HepG2 (cell line): ENCODE measurements at regions not wholly inside any gene's neighbourhood (a gene's known extent, or its start where the extent isn't known, plus 50 kb on each side); places are given as distances from the start of the nearest gene placed in this dataset.

Experiments
- ATAC-seq: fragments of 200-7000 bp; cut with Tn5 transposase; 3 replicates; pipeline ENCODE4 v1.9.1; 2020; ENCODE audit warnings: mild to moderate bottlenecking, moderate library complexity
- BruUV-seq: library from RNA; stranded (reverse); fragments of 400-500 nt; replicated peaks from 2 replicates; lab custom pipeline; 2021; lab: Mats Ljungman, UMichigan
- CTCF ChIA-PET: fragments of 300-600 bp; formaldehyde crosslinking; extraction: SDS; loops from one replicate; lab custom pipeline; 2021; ENCODE audit warnings: low total read pairs, inconsistent platforms, low intra/inter-chr PET ratio; lab: Yijun Ruan, JAX
- POLR2A ChIA-PET: fragments of 350-600 bp; sonication (Branson Sonifier 250); formaldehyde crosslinking; loops from one replicate; lab custom pipeline; 2020; ENCODE audit warnings: antibody characterized with exemption, inconsistent platforms; lab: Yijun Ruan, JAX
- DNase-seq: peaks from one replicate; pipeline ENCODE4 v3.0.0-alpha.2; 2015; ENCODE audit warnings: low spot score
- FAIRE-seq: peaks from 3 replicates; lab custom pipeline; 2011; peaks lifted over from hg19 to GRCh38; lab: Jason Lieb, UNC
- H2AFZ ChIP-seq: one replicate; pipeline ENCODE4 v1.6.1; 2011; ENCODE audit warnings: low read length, inconsistent platforms
- H3K27ac ChIP-seq: fragments of 300-600 bp; 3 replicates; pipeline ENCODE4 v1.8.0; 2011; ENCODE audit warnings: mixed run types, mild to moderate bottlenecking, mixed read lengths, low read length, inconsistent platforms; ENCODE audit not compliant: insufficient read depth; ENCODE audit errors: extremely low read length
- H3K27me3 ChIP-seq, 2 experiments: fragments of 200-600 bp in 1 of 2; 2 replicates in 1 of 2; 3 replicates in 1 of 2; pipeline versions ENCODE4 v1.6.0 to v1.8.0; 2011; ENCODE audit warnings: low read length in 2 of 2, mild to moderate bottlenecking in 2 of 2, moderate library complexity in 2 of 2, inconsistent platforms in 1 of 2; ENCODE audit not compliant: insufficient read depth in 2 of 2, control insufficient read depth in 1 of 2
- H3K36me3 ChIP-seq, 2 experiments: fragments of 200-600 bp in 1 of 2; replicated peaks in 1 of 2; 2 replicates in 1 of 2; 3 replicates in 1 of 2; pipeline versions ENCODE4 v1.5.1 to v1.8.0; 2011; ENCODE audit warnings: low read length in 2 of 2, inconsistent platforms in 1 of 2; ENCODE audit not compliant: insufficient read depth in 2 of 2, control insufficient read depth in 1 of 2
- H3K4me1 ChIP-seq: 2 replicates; pipeline ENCODE4 v1.5.1; 2012; ENCODE audit warnings: low read length, inconsistent platforms; ENCODE audit not compliant: insufficient read depth
- H3K4me2 ChIP-seq: 2 replicates; pipeline ENCODE4 v1.6.0; 2011; ENCODE audit warnings: low read depth, low read length, inconsistent platforms
- H3K4me3 ChIP-seq, 3 experiments: fragments of 200-600 bp in 1 of 3; sonication (generic), shearing (Covaris generic) in 1 of 3; replicated peaks in 1 of 3; 2 replicates each; pipeline ENCODE4 v1.5.1; 2011 to 2016; ENCODE audit warnings: low read length in 3 of 3, inconsistent platforms in 2 of 3, low read depth in 2 of 3, mild to moderate bottlenecking in 2 of 3, control low read depth in 1 of 3, mixed read lengths in 1 of 3; ENCODE audit not compliant: insufficient read depth in 1 of 3
- H3K79me2 ChIP-seq: one replicate; pipeline ENCODE4 v1.6.1; 2011; ENCODE audit warnings: low read length, inconsistent platforms; ENCODE audit not compliant: insufficient read depth
- H3K9ac ChIP-seq: 2 replicates; pipeline ENCODE4 v1.6.0; 2011; ENCODE audit warnings: mild to moderate bottlenecking, low read depth, low read length, inconsistent platforms; ENCODE audit not compliant: insufficient read depth
- H3K9me3 ChIP-seq: 2 replicates; pipeline ENCODE4 v1.5.1; 2012; ENCODE audit warnings: mild to moderate bottlenecking, low read length
- H4K20me1 ChIP-seq: 2 replicates; pipeline ENCODE4 v1.6.0; 2011; ENCODE audit warnings: inconsistent platforms, mild to moderate bottlenecking, low read length, moderate library complexity; ENCODE audit not compliant: insufficient read depth
- ARNTL ChIP-seq: sonication (generic); formaldehyde crosslinking; IDR thresholded peaks from 2 replicates; pipeline ENCODE4 v1.4.0; 2020; ENCODE audit warnings: mild to moderate bottlenecking, missing genetic modification reagents
- CEBPG ChIP-seq: IDR thresholded peaks from 2 replicates; pipeline ENCODE4 v1.6.1; 2016
- DRAP1 ChIP-seq: IDR thresholded peaks from 2 replicates; pipeline ENCODE4 v1.6.1; 2016; ENCODE audit warnings: missing genetic modification reagents, missing compliant biosample characterization
- FUBP1 ChIP-seq: sonication (generic); formaldehyde crosslinking; IDR thresholded peaks from 2 replicates; pipeline ENCODE4 v1.5.1; 2020; ENCODE audit warnings: missing genetic modification reagents, mild to moderate bottlenecking, borderline replicate concordance
- HOXA3 ChIP-seq: sonication (generic); formaldehyde crosslinking; IDR thresholded peaks from 2 replicates; pipeline ENCODE4 v1.5.0; 2020; ENCODE audit warnings: missing genetic modification reagents
- RBFOX2 ChIP-seq: fragments of 200-400 bp; formaldehyde crosslinking; IDR thresholded peaks from 2 replicates; pipeline ENCODE4 v1.6.1; 2017; ENCODE audit warnings: low read depth, mild to moderate bottlenecking, low read length
- SPEN ChIP-seq: sonication (generic); formaldehyde crosslinking; IDR thresholded peaks from 2 replicates; pipeline ENCODE4 v1.5.1; 2020; ENCODE audit warnings: low read depth, mild to moderate bottlenecking, missing genetic modification reagents
- TEAD3 ChIP-seq: optimal IDR thresholded peaks from 2 replicates; pipeline ENCODE3; 2016; ENCODE audit warnings: borderline replicate concordance
- ZBTB33 ChIP-seq: sonication (generic); formaldehyde crosslinking; IDR thresholded peaks from 2 replicates; pipeline ENCODE4 v1.4.0; 2020; ENCODE audit warnings: missing genetic modification reagents
- ZFP91 ChIP-seq: sonication (generic); formaldehyde crosslinking; IDR thresholded peaks from 2 replicates; pipeline ENCODE4 v1.9.0; 2022; ENCODE audit warnings: missing genetic modification reagents, mild to moderate bottlenecking, borderline replicate concordance
- ZFX ChIP-seq: sonication (generic); formaldehyde crosslinking; IDR thresholded peaks from 2 replicates; pipeline ENCODE4 v1.4.0; 2020; ENCODE audit warnings: mild to moderate bottlenecking, low read depth, missing genetic modification reagents, moderate library complexity
- ZNF274 ChIP-seq: sonication (generic); formaldehyde crosslinking; IDR thresholded peaks from 2 replicates; pipeline ENCODE4 v1.5.1; 2020; ENCODE audit warnings: mild to moderate bottlenecking, missing genetic modification reagents
- ZNF292 ChIP-seq: sonication (generic); formaldehyde crosslinking; IDR thresholded peaks from 2 replicates; pipeline ENCODE4 v1.8.1; 2022; ENCODE audit warnings: mild to moderate bottlenecking, low read depth, missing genetic modification reagents, borderline replicate concordance
- ZNF556 ChIP-seq: sonication (generic); formaldehyde crosslinking; IDR thresholded peaks from 2 replicates; pipeline ENCODE4 v1.4.0; 2020; ENCODE audit warnings: mild to moderate bottlenecking, missing genetic modification reagents, borderline replicate concordance
- ZNF598 ChIP-seq: sonication (generic); formaldehyde crosslinking; IDR thresholded peaks from 2 replicates; pipeline ENCODE4 v1.5.1; 2020; ENCODE audit warnings: mild to moderate bottlenecking, missing genetic modification reagents, borderline replicate concordance
- ZNF605 ChIP-seq: sonication (generic); formaldehyde crosslinking; IDR thresholded peaks from 2 replicates; pipeline ENCODE4 v1.8.0; 2022; ENCODE audit warnings: mild to moderate bottlenecking, missing genetic modification reagents
- ZNF788 ChIP-seq: sonication (generic); formaldehyde crosslinking; IDR thresholded peaks from 2 replicates; pipeline ENCODE4 v1.5.0; 2020; ENCODE audit warnings: mild to moderate bottlenecking, missing genetic modification reagents, borderline replicate concordance
- ZNF816 ChIP-seq: sonication (generic); formaldehyde crosslinking; IDR thresholded peaks from 2 replicates; pipeline ENCODE4 v1.8.0; 2022; ENCODE audit warnings: missing genetic modification reagents, mild to moderate bottlenecking, borderline replicate concordance
- ZNF839 ChIP-seq: sonication (generic); formaldehyde crosslinking; IDR thresholded peaks from 2 replicates; pipeline ENCODE4 v1.4.0; 2020; ENCODE audit warnings: missing genetic modification reagents, mild to moderate bottlenecking, borderline replicate concordance
- WGBS: methylation state at CpG from one replicate; pipeline ENCODE4 v1.1.6; 2017; ENCODE audit warnings: low lambda C conversion rate; 5-methylcytosine and 5-hydroxymethylcytosine counted together
- in situ Hi-C: cut with HindIII; loops from 2 replicates; pipeline ENCODE4 v1.10.0; 2017; ENCODE audit warnings: low pct_unique_long_range_greater_than_20kb; ENCODE audit not compliant: extremely low pct_ligation_motif_present
- intact Hi-C: fragments of 100-400 bp; cut with micrococcal nuclease; formaldehyde crosslinking; loops from one replicate; pipeline ENCODE4 v1.10.0; 2022; ENCODE audit not compliant: unreplicated experiment

GRCh38 chr2:136246086-136246669 lies 128.2 kb upstream of the CXCR4 start:
- Histone ChIP-seq H3K27me3 (no peaks in the 10 kb centered on the region), H3K79me2 (no peaks in the 10 kb centered on the region), H3K9me3 (no peaks in the 10 kb centered on the region), H3K4me1 (peaks cover 8% of the 10 kb centered on the region), H3K36me3 (no peaks in the 10 kb centered on the region), H4K20me1 (no peaks in the 10 kb centered on the region), H3K9ac (peak overlapping the region; percentile 24; the same call in 1 of the 2 replicates), H3K27ac (no peak overlapping the region), H3K4me2 (peak overlapping the region; percentile 73), H3K4me3 (peak overlapping the region in 2 of 3 experiments; percentile 26 to 69; a peak in 4 of 6 replicates), H2AFZ (peak overlapping the region; percentile 92)
- intact Hi-C loops (no loop called here), in situ Hi-C loops (no loop called here)
- BruUV-seq: no TSS peak
- 14% methylated on average over 13 of the region's 15 CpGs for WGBS
- FAIRE-seq (no peak), DNase-seq (peak; percentile 16), ATAC-seq (peak; percentile 76)
- ChIA-PET POLR2A (no interaction called here), CTCF (no interaction called here)
- peak; percentile 37; the same call in 1 of the 2 replicates for TF ChIP-seq ZFX (CRISPR knock-in tag)
- TF ChIP-seq CEBPG (CRISPR knock-in tag): peak; percentile 41
- TF ChIP-seq FUBP1 (CRISPR knock-in tag): no peak
- TF ChIP-seq ARNTL: 0 out of 2 replicates have a peak, but pooled peaks have one; percentile 23
- no peak for TF ChIP-seq HOXA3 (CRISPR knock-in tag)
- TF ChIP-seq ZFP91: peak; percentile 99
- no peak for TF ChIP-seq RBFOX2
- TF ChIP-seq DRAP1 (CRISPR knock-in tag): no peak
- TF ChIP-seq TEAD3 (CRISPR knock-in tag): peak; percentile 33
- TF ChIP-seq SPEN (CRISPR knock-in tag): peak; percentile 58
- TF ChIP-seq ZNF292 (CRISPR knock-in tag): 0 out of 2 replicates have a peak, but pooled peaks have one; percentile 29
- no peak for TF ChIP-seq ZNF598 (CRISPR knock-in tag)
- TF ChIP-seq ZNF556 (CRISPR knock-in tag): 0 out of 2 replicates have a peak, but pooled peaks have one; percentile 53
- TF ChIP-seq ZNF788 (CRISPR knock-in tag): peak; percentile 60; the same call in 1 of the 2 replicates
- TF ChIP-seq ZNF839 (CRISPR knock-in tag): 0 out of 2 replicates have a peak, but pooled peaks have one; percentile 22
- TF ChIP-seq ZNF816: no peak
- 0 out of 2 replicates have a peak, but pooled peaks have one; percentile 44 for TF ChIP-seq ZNF605
- TF ChIP-seq ZNF274 (CRISPR knock-in tag): 0 out of 2 replicates have a peak, but pooled peaks have one; percentile 34
- TF ChIP-seq ZBTB33 (CRISPR knock-in tag): peak; percentile 15; the same call in 1 of the 2 replicates
